T-helper 1 cell (primary cell): ENCODE measurements at regions not wholly inside any gene's neighbourhood (a gene's known extent, or its start where the extent isn't known, plus 50 kb on each side); places are given as distances from the start of the nearest gene placed in this dataset.
"Not testable (repeated sequence)": the region's sequence is repeated elsewhere in the genome, so short reads cannot be mapped to it uniquely, and the experiment has no call there.

Experiments used
- DNase-seq, 5 donors: peaks; one replicate each; pipeline ENCODE4 v3.0.0-alpha.2; 2012 to 2020

- no peak for DNase-seq
Observed at GRCh38 chr16:59586331-59586730, 852.2 kb upstream of the GOT2 start.

GRCh38 chr16:59574296-59574695, 840.2 kb upstream of the GOT2 start:
- no peak for DNase-seq

DNA sequence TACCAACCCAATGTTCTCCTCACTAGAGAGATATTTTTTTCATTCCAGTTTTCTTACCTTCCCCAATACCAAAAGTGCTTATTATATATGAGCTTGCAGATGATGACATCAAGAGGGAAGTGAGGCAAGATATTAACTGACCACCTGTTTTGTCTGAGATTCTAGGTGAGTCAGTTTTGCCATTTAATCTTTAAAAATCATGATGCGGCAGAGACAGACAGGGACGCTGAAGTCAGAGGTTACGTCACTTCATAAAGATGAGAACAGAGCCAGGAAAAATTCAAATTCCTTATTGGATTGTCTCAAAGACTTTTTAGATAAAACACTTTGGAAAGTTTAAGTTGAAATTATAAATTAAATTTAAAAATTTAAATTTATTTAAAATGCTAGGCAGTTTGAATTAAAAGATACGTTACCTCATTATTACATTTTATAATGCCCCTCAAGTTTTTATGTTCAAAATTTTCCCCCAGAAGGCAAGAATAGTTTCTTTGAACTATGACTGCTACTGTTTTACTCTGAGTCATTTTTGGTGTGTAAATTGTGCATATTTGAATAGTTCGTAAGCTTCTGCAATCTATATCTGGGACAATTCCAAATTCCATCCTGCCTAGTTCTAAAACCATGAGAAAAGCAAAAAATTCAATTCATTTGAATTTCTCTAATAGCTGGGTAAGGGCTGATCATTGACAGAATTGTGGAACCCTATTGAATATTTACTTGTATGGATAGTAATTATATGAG, 839.6 kb upstream of the GOT2 start:
- DNase-seq: no peak

DNA sequence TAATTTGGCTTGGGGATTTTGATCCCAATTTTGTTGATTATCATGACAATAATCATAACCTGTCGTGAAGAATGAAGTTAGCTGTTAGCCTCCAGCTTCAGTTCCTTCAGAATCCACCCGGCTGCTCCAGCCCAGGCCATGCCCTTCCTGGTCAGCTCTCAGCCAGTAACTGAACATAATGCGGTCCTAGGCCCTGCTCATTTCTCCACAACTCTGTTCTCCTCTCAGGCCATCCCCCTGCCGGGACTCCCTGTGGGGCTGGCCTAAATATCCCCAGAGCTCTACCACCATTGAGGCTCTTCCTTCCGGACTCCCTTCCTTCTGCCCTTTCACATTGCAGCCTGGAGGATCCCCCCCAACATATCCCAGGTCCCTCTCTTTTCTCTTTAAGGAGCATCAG, 833.4 kb upstream of the GOT2 start:
- no peak for DNase-seq

- DNase-seq: no peak
Observed at GRCh38 chr16:59566446-59566845, 832.3 kb upstream of the GOT2 start.

DNA sequence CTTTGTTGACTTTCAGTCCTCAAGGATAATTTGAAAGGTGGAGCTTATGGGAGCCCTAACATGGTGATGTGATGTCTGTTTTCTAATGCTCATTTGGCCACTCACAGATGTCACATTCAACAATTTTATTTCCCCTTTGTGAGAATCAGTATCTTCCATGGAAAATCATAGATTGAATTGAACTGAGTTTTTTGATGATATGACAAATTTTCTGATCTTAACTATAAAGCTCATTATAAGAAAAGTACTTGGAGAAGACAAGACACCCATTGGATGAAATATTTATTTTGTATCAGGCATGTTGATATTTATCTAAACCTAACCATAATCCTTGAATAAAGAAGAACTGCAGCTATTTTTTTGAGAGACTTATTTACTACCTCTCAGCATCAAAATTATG, 824.6 kb upstream of the GOT2 start:
- DNase-seq: no peak

DNA sequence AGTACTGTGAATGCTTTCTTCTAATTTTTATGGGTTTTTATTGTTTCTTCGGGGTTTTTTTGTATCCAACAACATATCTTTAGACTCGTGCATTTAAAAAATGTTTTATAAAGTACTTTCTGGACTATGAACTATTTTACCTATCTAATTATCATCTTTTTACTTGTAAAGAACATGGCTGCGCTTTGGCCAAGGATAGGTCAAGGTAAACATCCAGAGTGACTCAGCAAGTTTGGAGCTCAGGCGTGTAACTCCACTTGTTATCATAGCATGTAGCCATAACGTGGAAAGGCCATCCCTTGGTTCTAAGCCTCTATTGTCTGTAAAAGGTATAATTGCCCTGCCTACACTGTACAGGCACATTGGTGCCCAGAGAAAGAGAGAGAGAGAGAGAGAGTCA, 818.0 kb upstream of the GOT2 start:
- no peak for DNase-seq

GRCh38 chr16:59545721-59546120, 811.6 kb upstream of the GOT2 start:
- DNase-seq: no peak

DNA sequence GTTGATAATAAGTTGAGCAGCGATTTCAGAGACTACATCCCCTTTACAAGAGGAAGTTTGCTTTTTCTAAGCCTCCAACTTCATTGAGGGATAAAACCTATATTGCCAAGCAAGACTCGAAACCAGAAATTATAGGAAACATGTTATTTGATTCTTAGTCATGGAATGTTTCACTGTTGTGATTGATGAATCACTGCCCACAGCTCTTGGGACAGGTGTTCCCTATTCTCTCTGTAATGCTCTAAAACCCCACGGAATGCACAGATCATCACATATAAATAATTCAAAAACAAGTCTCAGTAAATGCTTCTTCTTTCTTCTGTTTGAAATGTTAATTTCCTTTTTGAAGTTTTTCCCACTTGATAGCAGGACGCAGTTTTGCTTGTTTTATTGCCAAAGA, 809.5 kb upstream of the GOT2 start:
- DNase-seq: no peak

DNA sequence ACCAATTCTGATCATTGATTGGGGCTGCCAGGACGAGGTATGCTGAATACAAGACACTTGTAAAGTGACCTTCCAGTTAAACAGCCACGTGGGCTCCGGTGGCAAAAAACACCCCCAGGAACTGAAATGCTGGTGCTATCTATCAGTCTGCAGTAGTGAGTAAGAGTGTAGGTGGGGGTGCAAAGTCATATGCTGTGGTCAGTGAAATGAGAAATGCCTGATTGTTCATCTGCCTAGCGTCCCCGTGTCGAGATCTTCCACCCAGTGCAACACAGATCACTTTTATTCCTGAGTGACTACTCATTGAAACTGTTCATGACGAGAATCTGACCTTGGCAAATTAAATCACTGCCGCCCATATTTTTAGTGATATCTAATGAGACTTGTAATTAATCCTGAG, 806.5 kb upstream of the GOT2 start:
- no peak for DNase-seq

GRCh38 chr16:59535298-59535697, 801.2 kb upstream of the GOT2 start:
- DNase-seq: no peak

DNA sequence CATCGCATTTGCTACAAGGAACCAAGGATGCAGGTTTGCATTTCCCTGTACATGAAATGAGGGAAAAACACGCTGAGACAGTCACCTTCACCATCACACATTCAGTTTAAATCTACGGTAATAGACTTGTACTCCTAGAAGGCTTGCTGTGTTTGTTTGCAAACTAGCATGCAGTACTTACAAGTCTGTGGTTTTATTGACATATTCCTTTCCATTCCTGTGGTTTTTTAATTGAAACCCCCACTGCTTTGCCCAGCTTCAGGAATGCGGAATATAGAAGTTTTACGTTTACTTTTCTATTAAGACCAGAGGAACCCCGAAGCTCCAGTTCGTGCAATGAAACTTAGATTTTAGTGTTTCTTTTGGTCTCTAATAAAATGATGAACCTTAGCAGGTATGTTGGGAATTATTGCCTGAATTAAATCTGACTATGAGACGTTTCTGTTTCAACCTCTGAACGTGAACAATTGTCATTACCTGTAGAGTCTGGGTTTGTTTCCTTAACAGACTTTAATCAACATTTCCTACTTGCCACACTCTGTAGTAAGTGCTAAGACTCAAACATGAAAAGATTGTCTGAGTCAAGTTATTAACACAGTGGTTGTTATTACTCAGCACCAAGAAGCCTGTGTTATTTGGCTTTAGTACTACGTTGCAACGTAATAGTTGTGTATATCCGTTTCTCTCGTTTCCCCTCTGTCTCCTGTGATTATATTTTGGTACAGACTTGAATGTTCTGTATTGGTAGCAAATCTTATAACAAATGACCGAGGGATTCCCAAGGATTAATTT, 793.3 kb upstream of the GOT2 start:
- no peak for DNase-seq

DNA sequence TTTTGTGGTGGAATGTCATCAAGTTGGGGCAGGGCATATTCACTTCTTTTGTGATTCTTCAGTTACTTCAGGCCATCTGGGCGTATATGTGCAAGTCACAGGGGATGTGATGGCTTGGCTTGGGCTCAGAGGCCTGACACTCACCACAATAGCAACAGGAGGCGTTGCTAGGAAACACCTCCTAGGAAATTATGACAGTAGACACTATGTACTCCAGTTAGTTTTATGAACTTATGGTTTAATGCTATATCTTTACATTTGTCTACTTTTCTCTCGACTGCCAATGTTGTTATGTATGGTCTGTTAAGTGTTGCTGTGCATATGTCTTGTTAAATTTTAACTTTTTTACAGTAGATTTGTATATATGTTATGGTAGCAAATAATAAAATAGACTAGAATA, 788.7 kb upstream of the GOT2 start:
- DNase-seq: no peak

DNA sequence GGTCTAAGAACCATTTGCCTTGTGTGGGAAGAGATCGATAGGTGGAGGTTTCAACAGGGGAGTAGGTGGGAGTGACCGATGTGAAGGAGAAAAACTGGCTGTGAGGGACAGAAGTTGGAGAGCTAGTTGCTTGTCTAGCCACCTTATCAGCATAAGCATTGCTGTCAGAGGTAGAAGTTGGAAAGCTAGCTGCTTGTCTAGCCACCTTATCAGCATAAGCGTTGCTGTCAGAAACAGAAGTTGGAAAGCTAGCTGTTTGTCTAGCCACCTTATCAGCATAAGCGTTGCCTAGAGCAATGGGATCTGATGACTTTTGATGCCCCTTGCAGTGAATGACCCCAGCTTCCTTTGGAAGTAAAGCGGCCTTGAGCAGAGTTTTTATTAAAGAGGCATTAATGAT, 784.6 kb upstream of the GOT2 start:
- not testable (repeated sequence) for DNase-seq

DNA sequence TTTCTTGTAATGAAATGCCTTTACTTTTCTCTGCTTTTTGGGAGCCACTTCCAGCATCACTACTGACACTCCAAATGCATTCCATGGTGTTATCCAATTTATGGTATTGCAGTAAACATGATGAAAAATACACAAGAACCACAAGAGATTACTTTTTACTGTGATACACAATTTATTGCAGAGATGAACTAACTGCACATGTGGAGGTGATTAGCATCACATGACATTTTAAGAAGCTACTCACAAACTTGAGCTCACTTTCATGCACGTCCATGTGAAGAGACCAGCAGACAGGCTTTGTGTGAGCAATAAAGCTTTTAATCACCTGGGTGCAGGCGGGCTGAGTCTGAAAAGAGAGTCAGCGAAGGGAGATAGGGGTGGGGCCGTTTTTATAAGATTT, 780.5 kb upstream of the GOT2 start:
- DNase-seq: no peak

DNA sequence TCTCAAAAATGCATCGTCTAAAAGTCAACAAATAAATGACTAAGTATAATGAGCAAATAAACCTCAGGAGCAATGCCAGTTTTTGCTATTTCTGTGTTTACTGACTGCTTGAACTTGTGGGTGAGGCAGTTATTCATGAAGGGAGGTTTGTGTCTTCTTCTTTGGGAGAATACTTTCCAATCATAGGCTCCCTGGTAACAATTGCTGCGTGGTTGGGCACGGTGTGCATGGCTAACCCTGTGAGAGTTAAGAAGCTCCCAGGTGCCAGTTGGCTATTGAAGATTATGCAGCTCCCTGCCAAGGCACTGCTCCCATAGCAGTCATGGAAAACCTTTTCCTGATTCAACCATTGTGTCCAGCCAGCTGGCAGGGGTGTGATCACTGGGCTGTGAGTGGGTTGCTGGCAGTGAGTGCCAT, 775.9 kb upstream of the GOT2 start:
- DNase-seq: no peak

- no peak for DNase-seq
Observed at GRCh38 chr16:59500601-59501000, 766.5 kb upstream of the GOT2 start.

DNA sequence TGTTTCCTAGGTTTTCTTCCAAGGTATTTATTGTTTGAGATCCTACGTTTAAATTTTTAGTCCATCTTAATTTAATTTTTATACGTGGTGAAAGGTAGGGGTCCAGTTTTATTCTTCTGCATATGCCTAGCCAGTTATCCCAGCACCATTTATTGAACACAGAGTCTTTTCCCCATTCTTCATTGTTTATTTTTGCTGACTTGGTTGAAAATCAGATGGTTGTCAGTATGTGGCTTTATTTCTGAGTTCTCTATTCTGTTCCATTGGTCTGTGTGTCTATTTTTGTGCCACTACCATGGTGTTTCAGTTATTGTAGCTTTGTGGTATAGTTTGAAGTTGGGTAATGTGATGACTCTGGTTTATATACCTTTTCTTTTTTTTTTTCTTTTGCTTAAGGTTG, 753.0 kb upstream of the GOT2 start:
- DNase-seq: no peak

DNA sequence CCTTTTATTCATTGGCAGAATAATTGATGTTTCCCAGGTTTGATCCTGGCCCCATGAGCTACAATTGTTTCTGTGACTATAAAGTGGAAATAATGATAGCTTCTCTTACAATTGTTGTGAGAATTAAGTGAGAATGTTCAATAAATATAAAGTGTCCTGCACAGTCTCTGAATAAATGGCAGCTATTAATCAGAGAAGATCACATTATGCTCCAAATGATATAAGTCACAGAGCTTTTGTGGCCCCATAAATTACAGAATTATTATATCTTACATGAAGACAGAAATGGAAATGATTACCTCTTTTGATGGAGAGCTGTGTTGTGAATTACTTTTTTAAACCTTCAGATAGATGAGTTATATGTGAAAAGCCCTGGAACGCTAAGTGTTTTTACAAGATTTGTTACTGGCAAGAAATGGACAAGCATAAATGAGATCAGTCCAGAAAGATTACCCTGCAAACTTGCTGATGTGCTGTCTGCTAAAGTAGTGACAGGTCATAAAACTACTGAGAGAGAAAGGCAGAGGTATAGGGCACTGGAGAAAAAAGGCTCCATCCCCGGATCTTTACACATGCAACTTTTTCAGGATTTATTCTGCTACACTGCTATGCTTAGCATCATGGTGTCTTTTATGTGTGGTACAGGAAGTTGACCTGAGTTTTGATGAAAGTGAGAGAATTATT, 750.9 kb upstream of the GOT2 start:
- no peak for DNase-seq

- DNase-seq: no peak
Observed at GRCh38 chr16:59478838-59479237, 744.7 kb upstream of the GOT2 start.

DNA sequence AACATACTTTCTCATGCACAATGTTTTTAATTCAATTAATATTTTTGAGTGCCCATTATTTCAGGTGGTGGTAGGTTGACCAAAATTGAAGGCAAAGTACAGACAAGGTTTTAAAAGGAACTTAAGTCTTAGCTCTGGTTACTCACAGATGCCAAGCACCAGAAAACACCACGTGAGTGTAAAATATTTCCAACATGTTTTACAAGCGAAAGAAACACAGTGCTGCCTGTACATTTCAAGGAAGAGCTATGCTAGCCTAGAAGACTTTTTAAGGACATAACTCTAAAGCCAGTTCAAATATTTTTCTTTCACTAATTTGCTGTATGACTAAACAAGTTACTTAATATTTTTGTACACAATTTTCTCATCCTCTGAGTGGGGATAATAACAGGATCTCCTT, 736.4 kb upstream of the GOT2 start:
- no peak for DNase-seq

GRCh38 chr16:59469266-59469665, 735.1 kb upstream of the GOT2 start:
- DNase-seq: no peak

DNA sequence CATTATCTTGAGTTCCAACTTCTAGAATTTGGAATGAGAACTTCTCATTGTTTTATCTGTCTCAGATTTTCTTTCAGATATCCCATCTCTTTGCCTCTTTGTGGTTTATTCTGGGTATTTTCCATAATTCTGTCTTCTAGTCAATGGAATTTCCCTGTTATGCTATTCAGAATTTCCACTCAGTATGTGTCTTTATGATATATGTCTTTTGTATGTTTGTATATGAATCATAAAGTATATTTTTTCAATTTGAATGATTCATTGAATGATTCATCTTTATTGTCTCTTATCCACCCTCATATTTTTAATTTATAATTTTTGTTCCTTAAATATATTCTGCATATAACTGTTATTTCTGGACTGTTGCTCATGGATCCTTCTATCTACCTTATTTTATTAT, 729.7 kb upstream of the GOT2 start:
- DNase-seq: no peak

DNA sequence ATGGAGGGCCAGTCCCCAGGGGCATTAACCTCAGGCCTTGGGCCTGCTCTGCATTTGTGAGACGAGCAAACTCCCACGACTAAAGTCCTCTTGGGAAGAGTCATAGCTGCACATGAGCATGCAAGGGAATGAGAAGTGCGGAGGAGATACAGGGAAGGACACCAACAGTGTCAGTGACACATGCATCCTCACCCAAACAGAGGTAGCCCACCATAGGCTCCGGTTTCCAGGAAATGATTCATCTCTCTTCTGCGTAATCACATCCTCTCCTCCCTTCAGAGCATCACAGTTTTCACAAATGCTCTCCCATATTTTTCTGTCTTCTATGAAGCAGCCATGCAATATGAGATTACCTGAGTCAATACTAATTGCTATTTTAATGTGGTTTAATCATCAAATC, 725.7 kb upstream of the GOT2 start:
- DNase-seq: no peak
